ENCODE measurements at regions not wholly inside any gene's neighbourhood (a gene's known extent, or its start where the extent isn't known, plus 50 kb on each side); places are given as distances from the start of the nearest gene placed in this dataset.

- Mint-ChIP-seq H3K9me3 (no peaks in the 10 kb centered on the region), H3K4me3 (no peak overlapping the region), H3K27ac (no peak overlapping the region), H3K4me1 (no peaks in the 10 kb centered on the region), H3K36me3 (ENCODE audit: low read depth) (no peaks in the 10 kb centered on the region), H3K27me3 (ENCODE audit: insufficient read depth, low read depth, poor library complexity) (peaks cover 3% of the 10 kb centered on the region)
- H3K36me3 ChIP-seq (ENCODE audit: insufficient read depth) = no peaks in the 10 kb centered on the region
- no peaks in the 10 kb centered on the region for H3K4me1 ChIP-seq (ENCODE audit: insufficient read depth)
- H3K9me2 ChIP-seq (ENCODE audit: insufficient read depth) = peaks cover 16% of the 10 kb centered on the region; the same call in 1 of the 2 replicates
- H3F3A ChIP-seq (replicated peaks; ENCODE audit: low read depth) = no peaks in the 10 kb centered on the region
- ATAC-seq (peak; percentile 27; the same call in 1 of the 3 replicates), DNase-seq (ENCODE audit: low spot score) (no peak)
- H2AFZ ChIP-seq = no peak overlapping the region
- H3K4me2 ChIP-seq = no peak overlapping the region
- H4K20me1 ChIP-seq (replicated peaks; ENCODE audit: insufficient read depth) = no peaks in the 10 kb centered on the region
- H3K4me3 ChIP-seq = no peak overlapping the region
- no peak for TF ChIP-seq POLR2AphosphoS5 (IDR thresholded peaks at IDR 0.05; ENCODE audit: low read depth)
- TF ChIP-seq CTCF (conservative IDR thresholded peaks at IDR 0.05; ENCODE audit: low read depth in 2 of 2) = peak in 1 of 2 experiments; percentile 51; a peak in 2 of 4 replicates
- no peaks in the 10 kb centered on the region for H3K79me2 ChIP-seq (replicated peaks; ENCODE audit: insufficient read depth)
- H3K27me3 ChIP-seq (ENCODE audit: insufficient read depth) = no peaks in the 10 kb centered on the region
- no peak overlapping the region for H3K27ac ChIP-seq (ENCODE audit: low read depth)
These were observed 193.3 kb upstream of the NAV2 start for GRCh38 chr11:19519353-19519752.

GRCh38 chr11:19513253-19513652 is 199.4 kb upstream of the NAV2 start:
- no peaks in the 10 kb centered on the region for H3K4me1 Mint-ChIP-seq
- H3K36me3 ChIP-seq (ENCODE audit: insufficient read depth) = no peaks in the 10 kb centered on the region
- ATAC-seq (no peak), DNase-seq (ENCODE audit: low spot score) (no peak)
- H3K27me3 ChIP-seq (ENCODE audit: insufficient read depth) = no peaks in the 10 kb centered on the region
- H3K4me1 ChIP-seq (ENCODE audit: insufficient read depth) = no peaks in the 10 kb centered on the region
- TF ChIP-seq ETS1 (IDR thresholded peaks at IDR 0.05) (no peak), STAT1 (IDR thresholded peaks at IDR 0.05; ENCODE audit: unreplicated experiment) (no peak)
- peaks cover 2% of the 10 kb centered on the region for H3K27me3 Mint-ChIP-seq (ENCODE audit: insufficient read depth, low read depth, poor library complexity)
- no peak overlapping the region for H3K4me2 ChIP-seq
- no peaks in the 10 kb centered on the region for H3F3A ChIP-seq (replicated peaks; ENCODE audit: low read depth)
- no peak overlapping the region for H3K4me3 Mint-ChIP-seq
- no peak overlapping the region for H3K4me3 ChIP-seq
- no peak overlapping the region for H3K27ac ChIP-seq (ENCODE audit: low read depth)
- no peaks in the 10 kb centered on the region for H3K9me3 Mint-ChIP-seq
- no peaks in the 10 kb centered on the region for H4K20me1 ChIP-seq (replicated peaks; ENCODE audit: insufficient read depth)
- no peak overlapping the region for H2AFZ ChIP-seq
- H3K79me2 ChIP-seq (replicated peaks; ENCODE audit: insufficient read depth) = no peaks in the 10 kb centered on the region
- no peaks in the 10 kb centered on the region for H3K36me3 Mint-ChIP-seq (ENCODE audit: low read depth)
- no peak overlapping the region for H3K27ac Mint-ChIP-seq
- H3K9me2 ChIP-seq (ENCODE audit: insufficient read depth) = no peaks in the 10 kb centered on the region

- ATAC-seq (no peak), DNase-seq (ENCODE audit: low spot score) (no peak)
- no peaks in the 10 kb centered on the region for H4K20me1 ChIP-seq (replicated peaks; ENCODE audit: insufficient read depth)
- no peaks in the 10 kb centered on the region for H3K36me3 ChIP-seq (ENCODE audit: insufficient read depth)
- no peak overlapping the region for H2AFZ ChIP-seq
- no peaks in the 10 kb centered on the region for H3K9me2 ChIP-seq (ENCODE audit: insufficient read depth)
- peaks cover 2% of the 10 kb centered on the region for H3K27me3 Mint-ChIP-seq (ENCODE audit: insufficient read depth, low read depth, poor library complexity)
- no peak for TF ChIP-seq ZNF331 (CRISPR knock-in tag; IDR thresholded peaks at IDR 0.05; ENCODE audit: low read depth)
- no peaks in the 10 kb centered on the region for H3K4me1 ChIP-seq (ENCODE audit: insufficient read depth)
- H3K4me2 ChIP-seq = no peak overlapping the region
- H3K9me3 Mint-ChIP-seq = no peaks in the 10 kb centered on the region
- H3K4me3 Mint-ChIP-seq = no peak overlapping the region
- no peaks in the 10 kb centered on the region for H3K27me3 ChIP-seq (ENCODE audit: insufficient read depth)
- H3K36me3 Mint-ChIP-seq (ENCODE audit: low read depth) = no peaks in the 10 kb centered on the region
- no peaks in the 10 kb centered on the region for H3F3A ChIP-seq (replicated peaks; ENCODE audit: low read depth)
- H3K27ac Mint-ChIP-seq = no peak overlapping the region
- no peaks in the 10 kb centered on the region for H3K79me2 ChIP-seq (replicated peaks; ENCODE audit: insufficient read depth)
- no peak overlapping the region for H3K4me3 ChIP-seq
- H3K27ac ChIP-seq (ENCODE audit: low read depth) = no peak overlapping the region
- H3K4me1 Mint-ChIP-seq = no peaks in the 10 kb centered on the region
These were observed 200.0 kb upstream of the NAV2 start for GRCh38 chr11:19512618-19513017.
